Peyer's patch (tissue), 4 donors: ENCODE measurements at regions not wholly inside any gene's neighbourhood (a gene's known extent, or its start where the extent isn't known, plus 50 kb on each side); places are given as distances from the start of the nearest gene placed in this dataset.

Experiments
- DNase-seq, 3 donors: peaks; one replicate each; pipeline ENCODE4 v3.0.0-alpha.2; 2017 to 2019
- H3K27ac ChIP-seq, 4 donors: fragments of 200-600 bp; sonication (generic); one replicate each; pipeline ENCODE4 v1.5.1; 2016 to 2019
- H3K27me3 ChIP-seq, 2 donors: fragments of 200-600 bp; sonication (generic); one replicate each; pipeline ENCODE4 v1.5.1; 2019
- H3K36me3 ChIP-seq, 3 donors: fragments of 200-600 bp; sonication (generic); one replicate each; pipeline ENCODE4 v1.5.1; 2016 to 2019
- H3K4me1 ChIP-seq, 4 donors: fragments of 200-600 bp; sonication (generic); one replicate each; pipeline ENCODE4 v1.5.1; 2016 to 2019
- H3K4me3 ChIP-seq, 4 donors: fragments of 200-600 bp; sonication (generic); 1 replicate in 3 of 4; 2 replicates in 1 of 4; pipeline ENCODE4 v1.5.1; 2016 to 2019; ENCODE audit warnings: mild to moderate bottlenecking in 1 of 4
- H3K9me3 ChIP-seq, 4 donors: fragments of 200-600 bp; sonication (generic); one replicate each; pipeline ENCODE4 v1.5.1; 2016 to 2019; ENCODE audit warnings: mild to moderate bottlenecking in 1 of 4
- POLR2A ChIP-seq, 2 donors: fragments of 450-650 bp; IDR thresholded peaks; one replicate each; pipeline ENCODE4 v1.5.1; 2017; ENCODE audit warnings: antibody characterized with exemption in 2 of 2, mild to moderate bottlenecking in 2 of 2, moderate library complexity in 2 of 2
- TF ChIP-seq, protein P1 (sequence below), 6 experiments: fragments of 450-650 bp in 4 of 6; fragments of 200-600 bp in 2 of 6; sonication (generic) in 1 of 6; IDR thresholded peaks; one replicate each; pipeline ENCODE4 v1.5.1; 2017 to 2019; ENCODE audit warnings: antibody characterized with exemption in 6 of 6, mild to moderate bottlenecking in 3 of 6, moderate library complexity in 1 of 6

DNA sequence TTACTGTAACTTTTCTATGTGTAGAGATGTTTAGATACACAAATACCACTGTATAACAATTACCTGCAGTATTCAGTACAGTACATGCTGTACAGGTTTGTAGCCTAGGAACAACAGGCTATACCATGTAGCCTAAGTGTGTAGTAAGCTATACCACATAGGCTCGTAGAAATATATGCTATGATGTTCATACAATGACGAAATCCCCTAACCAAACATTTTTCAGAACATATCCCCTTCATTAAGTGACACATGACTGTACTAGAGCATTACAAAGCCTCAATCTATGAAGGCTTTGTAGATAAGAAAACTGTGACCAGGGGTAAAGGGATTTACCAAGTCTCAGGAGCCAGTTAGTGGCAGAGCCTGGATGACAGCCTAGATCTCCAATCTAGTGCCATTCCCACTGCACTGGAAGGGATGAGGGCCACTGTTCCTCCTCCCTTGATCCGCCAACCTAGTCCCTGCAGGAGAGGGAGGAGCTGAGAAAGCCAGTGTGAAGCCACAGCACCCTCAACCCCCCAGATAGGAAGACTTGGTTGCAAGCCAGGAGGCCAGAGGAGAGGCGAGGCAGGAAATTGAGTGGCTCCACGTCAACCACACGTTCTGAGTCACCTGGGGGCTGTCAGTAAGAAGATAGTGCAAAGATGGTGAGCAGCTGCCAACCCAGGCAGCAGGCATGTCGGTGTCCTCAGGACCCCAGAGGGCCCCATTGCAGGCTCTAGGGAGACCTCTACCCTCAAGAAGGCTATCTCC is 227.7 kb downstream of the BCOR start:
- no peak overlapping the region for H3K4me3 ChIP-seq
- peak in 2 of 3 donors; percentile 23 to 66 for DNase-seq
- H3K9me3 ChIP-seq = no peaks in the 10 kb centered on the region
- H3K27ac ChIP-seq = no peak overlapping the region
- H3K36me3 ChIP-seq = no peaks in the 10 kb centered on the region
- TF ChIP-seq POLR2A (IDR thresholded peaks at IDR 0.05) = no peak
- TF ChIP-seq, protein P1, sequence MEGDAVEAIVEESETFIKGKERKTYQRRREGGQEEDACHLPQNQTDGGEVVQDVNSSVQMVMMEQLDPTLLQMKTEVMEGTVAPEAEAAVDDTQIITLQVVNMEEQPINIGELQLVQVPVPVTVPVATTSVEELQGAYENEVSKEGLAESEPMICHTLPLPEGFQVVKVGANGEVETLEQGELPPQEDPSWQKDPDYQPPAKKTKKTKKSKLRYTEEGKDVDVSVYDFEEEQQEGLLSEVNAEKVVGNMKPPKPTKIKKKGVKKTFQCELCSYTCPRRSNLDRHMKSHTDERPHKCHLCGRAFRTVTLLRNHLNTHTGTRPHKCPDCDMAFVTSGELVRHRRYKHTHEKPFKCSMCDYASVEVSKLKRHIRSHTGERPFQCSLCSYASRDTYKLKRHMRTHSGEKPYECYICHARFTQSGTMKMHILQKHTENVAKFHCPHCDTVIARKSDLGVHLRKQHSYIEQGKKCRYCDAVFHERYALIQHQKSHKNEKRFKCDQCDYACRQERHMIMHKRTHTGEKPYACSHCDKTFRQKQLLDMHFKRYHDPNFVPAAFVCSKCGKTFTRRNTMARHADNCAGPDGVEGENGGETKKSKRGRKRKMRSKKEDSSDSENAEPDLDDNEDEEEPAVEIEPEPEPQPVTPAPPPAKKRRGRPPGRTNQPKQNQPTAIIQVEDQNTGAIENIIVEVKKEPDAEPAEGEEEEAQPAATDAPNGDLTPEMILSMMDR (IDR thresholded peaks at IDR 0.05) = no peak
- no peaks in the 10 kb centered on the region for H3K27me3 ChIP-seq
- no peaks in the 10 kb centered on the region for H3K4me1 ChIP-seq

DNA sequence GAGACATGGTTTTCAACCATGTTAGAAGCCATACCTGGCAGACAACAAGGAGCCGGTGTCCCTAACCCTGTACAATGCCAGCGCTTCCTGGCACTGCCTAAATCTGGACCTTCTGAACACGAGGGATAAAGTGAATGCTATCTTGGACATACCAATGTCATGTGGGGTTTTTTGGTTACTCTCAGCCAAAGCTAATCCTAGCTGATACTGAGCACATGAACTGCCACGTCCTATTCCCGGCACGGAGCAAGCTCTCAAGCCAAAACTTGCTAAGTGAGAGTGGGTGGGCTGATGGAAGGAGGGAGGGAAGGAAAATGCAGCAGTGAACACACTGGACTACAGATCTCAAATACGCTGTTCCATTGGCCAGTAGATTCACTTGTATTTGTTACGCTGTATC is 226.1 kb downstream of the BCOR start:
- Histone ChIP-seq H3K27me3 (no peaks in the 10 kb centered on the region), H3K4me3 (no peak overlapping the region), H3K4me1 (no peaks in the 10 kb centered on the region), H3K27ac (no peak overlapping the region), H3K9me3 (no peaks in the 10 kb centered on the region), H3K36me3 (no peaks in the 10 kb centered on the region)
- TF ChIP-seq POLR2A (IDR thresholded peaks at IDR 0.05) = no peak
- TF ChIP-seq, protein P1 (IDR thresholded peaks at IDR 0.05) = no peak
- no peak for DNase-seq

DNA sequence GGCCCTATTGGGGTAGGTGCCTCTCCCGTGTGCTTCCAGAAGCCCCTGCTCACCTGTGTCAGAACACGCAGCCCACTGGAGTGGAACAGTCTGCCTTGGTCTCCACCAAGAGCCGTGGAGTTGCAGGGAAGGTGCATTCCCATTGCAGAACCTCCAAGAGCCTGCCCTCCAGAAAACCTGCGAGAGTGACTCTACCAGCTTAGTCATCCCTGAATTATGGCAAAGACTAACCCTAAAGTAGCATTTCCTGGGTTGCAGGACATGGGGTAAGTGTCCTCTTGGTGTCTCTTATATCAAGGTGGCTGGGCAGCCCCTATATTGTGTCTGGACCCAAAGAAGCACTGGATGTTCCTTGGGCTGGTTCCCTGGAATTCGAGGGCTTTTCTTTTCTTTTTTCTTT is 224.6 kb downstream of the BCOR start:
- Histone ChIP-seq H3K27me3 (no peaks in the 10 kb centered on the region), H3K4me1 (no peaks in the 10 kb centered on the region), H3K27ac (no peak overlapping the region), H3K4me3 (no peak overlapping the region), H3K9me3 (no peaks in the 10 kb centered on the region), H3K36me3 (no peaks in the 10 kb centered on the region)
- TF ChIP-seq POLR2A (IDR thresholded peaks at IDR 0.05) = no peak
- TF ChIP-seq, protein P1 (IDR thresholded peaks at IDR 0.05) = no peak
- no peak for DNase-seq

DNA sequence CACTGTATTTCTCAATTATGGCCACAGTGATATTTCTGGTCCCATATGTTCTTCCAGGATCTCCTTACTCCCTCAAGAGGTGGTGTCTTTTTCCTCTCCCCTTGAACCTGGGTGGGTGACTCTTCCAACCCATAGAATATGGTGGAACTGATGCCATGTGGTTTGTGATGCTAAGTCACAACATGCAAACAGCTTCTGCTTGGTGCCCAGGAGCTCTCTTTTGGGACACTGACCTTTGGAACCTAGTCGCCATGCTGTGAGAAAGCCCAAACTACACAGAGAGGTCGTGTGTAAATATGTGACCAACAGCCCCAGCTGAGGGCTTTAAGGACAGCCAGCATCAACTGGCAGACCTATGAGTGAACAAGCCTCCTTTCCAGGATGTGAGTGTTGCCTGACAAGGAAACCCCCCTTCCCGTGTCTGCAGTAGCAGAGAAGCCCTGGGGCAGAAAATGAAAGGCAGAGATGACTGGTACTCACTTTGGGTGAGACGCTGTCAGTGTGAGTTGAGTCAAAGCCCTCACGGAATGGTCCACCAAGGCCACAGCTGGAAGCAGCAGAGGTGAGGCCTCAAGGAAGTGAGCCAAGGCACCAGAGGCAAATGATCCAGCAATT is 223.4 kb downstream of the BCOR start:
- DNase-seq = no peak
- no peak overlapping the region for H3K27ac ChIP-seq
- no peaks in the 10 kb centered on the region for H3K4me1 ChIP-seq
- no peaks in the 10 kb centered on the region for H3K9me3 ChIP-seq
- TF ChIP-seq, protein P1 (IDR thresholded peaks at IDR 0.05) = no peak
- no peak for TF ChIP-seq POLR2A (IDR thresholded peaks at IDR 0.05)
- H3K4me3 ChIP-seq = no peak overlapping the region
- H3K36me3 ChIP-seq = no peaks in the 10 kb centered on the region
- no peaks in the 10 kb centered on the region for H3K27me3 ChIP-seq

DNA sequence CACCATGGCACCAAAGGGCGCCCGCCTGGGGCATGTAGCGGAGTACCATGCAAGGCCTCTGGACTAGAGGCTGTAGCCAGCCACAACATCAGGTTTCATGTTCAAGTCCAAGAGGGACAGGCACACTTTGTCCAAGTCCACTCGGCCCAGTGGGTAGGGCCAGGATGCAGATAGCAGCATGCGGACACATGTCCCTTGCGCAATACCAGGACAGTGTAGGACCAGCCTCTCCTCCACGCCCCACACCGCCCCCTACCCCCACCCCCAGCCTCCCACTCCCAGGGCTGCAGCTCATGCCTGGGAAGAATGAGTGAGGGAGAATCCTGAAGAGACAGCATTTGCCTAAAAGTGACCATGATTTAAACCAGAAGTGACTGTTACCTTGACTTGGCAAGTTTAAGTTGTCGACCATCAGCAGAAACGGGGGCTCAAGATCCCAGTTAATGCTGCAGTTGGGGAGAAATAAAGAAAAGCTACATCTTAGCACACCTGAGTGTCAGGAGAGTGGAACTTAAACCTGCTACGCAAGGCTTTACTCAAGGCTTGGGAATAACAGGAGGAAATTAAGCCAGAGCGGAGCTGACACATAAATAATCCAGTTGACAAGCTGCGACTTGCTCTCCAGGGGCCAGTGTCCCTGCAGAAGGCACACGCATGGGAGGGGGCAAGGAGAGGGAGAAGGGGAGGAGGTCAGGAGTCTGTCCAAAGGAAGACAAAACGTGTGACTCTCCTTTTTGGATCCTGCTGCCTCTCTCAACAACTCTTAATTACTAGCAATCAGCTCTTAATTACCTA is 221.7 kb downstream of the BCOR start:
- no peak overlapping the region for H3K27ac ChIP-seq
- TF ChIP-seq, protein P1 (IDR thresholded peaks at IDR 0.05) = no peak
- H3K4me3 ChIP-seq = no peak overlapping the region
- H3K36me3 ChIP-seq = no peaks in the 10 kb centered on the region
- H3K9me3 ChIP-seq = no peaks in the 10 kb centered on the region
- DNase-seq = no peak
- no peaks in the 10 kb centered on the region for H3K27me3 ChIP-seq
- no peaks in the 10 kb centered on the region for H3K4me1 ChIP-seq
